H9 (cell line): ENCODE measurements at regions not wholly inside any gene's neighbourhood (a gene's known extent, or its start where the extent isn't known, plus 50 kb on each side); places are given as distances from the start of the nearest gene placed in this dataset.

Source experiments
- DNase-seq: peaks from one replicate; pipeline ENCODE4 v3.0.0-alpha.2; 2017
- H2AFZ ChIP-seq: one replicate; pipeline ENCODE4 v1.6.1; 2013; ENCODE audit warnings: mild to moderate bottlenecking, low read length, control low read depth, moderate library complexity
- H2AK5ac ChIP-seq: 2 replicates; pipeline ENCODE4 v1.6.1; 2013; ENCODE audit warnings: low read length, control low read depth, mixed read lengths; ENCODE audit not compliant: insufficient read length
- H2BK120ac ChIP-seq: one replicate; pipeline ENCODE4 v1.6.1; 2013; ENCODE audit warnings: low read depth, mild to moderate bottlenecking, low read length, control low read depth, inconsistent platforms; ENCODE audit not compliant: poor library complexity, severe bottlenecking
- H2BK12ac ChIP-seq: 2 replicates; pipeline ENCODE4 v1.6.1; 2013; ENCODE audit warnings: low read length, control low read depth, mixed read lengths, low read depth; ENCODE audit not compliant: insufficient read length
- H2BK15ac ChIP-seq: 2 replicates; pipeline ENCODE4 v1.6.1; 2013; ENCODE audit warnings: low read depth, low read length, control low read depth
- H2BK20ac ChIP-seq: one replicate; pipeline ENCODE4 v1.6.1; 2013; ENCODE audit warnings: low read depth, mild to moderate bottlenecking, low read length, control low read depth, inconsistent platforms; ENCODE audit not compliant: poor library complexity, severe bottlenecking
- H2BK5ac ChIP-seq: 2 replicates; pipeline ENCODE4 v1.6.1; 2013; ENCODE audit warnings: low read length, control low read depth, mixed read lengths; ENCODE audit not compliant: insufficient read length
- H3K14ac ChIP-seq: 2 replicates; pipeline ENCODE4 v1.6.1; 2013; ENCODE audit warnings: low read length, control low read depth; ENCODE audit not compliant: insufficient read depth
- H3K18ac ChIP-seq: 2 replicates; pipeline ENCODE4 v1.6.1; 2013; ENCODE audit warnings: low read depth, mild to moderate bottlenecking, mixed read lengths, low read length, control low read depth; ENCODE audit not compliant: insufficient read length
- H3K23ac ChIP-seq: 2 replicates; pipeline ENCODE4 v1.6.1; 2013; ENCODE audit warnings: low read length, control low read depth, mixed read lengths, low read depth; ENCODE audit not compliant: insufficient read length
- H3K23me2 ChIP-seq: 2 replicates; pipeline ENCODE4 v1.6.1; 2013; ENCODE audit warnings: low read depth, mild to moderate bottlenecking, mixed read lengths, low read length, control low read depth; ENCODE audit not compliant: insufficient read length, poor library complexity, severe bottlenecking
- H3K27ac ChIP-seq: 2 replicates; pipeline ENCODE4 v1.5.1; 2013; ENCODE audit warnings: low read length, control low read depth, mixed read lengths, low read depth; ENCODE audit not compliant: insufficient read length
- H3K27me3 ChIP-seq: 2 replicates; pipeline ENCODE4 v1.6.1; 2013; ENCODE audit warnings: low read length, control low read depth, inconsistent platforms; ENCODE audit not compliant: insufficient read depth
- H3K4ac ChIP-seq: 2 replicates; pipeline ENCODE4 v1.6.1; 2013; ENCODE audit warnings: low read depth, mild to moderate bottlenecking, control low read depth, inconsistent platforms, low read length, moderate library complexity
- H3K4me1 ChIP-seq: 2 replicates; pipeline ENCODE4 v1.6.1; 2013; ENCODE audit warnings: low read length, control low read depth, inconsistent platforms; ENCODE audit not compliant: insufficient read depth
- H3K4me2 ChIP-seq: 2 replicates; pipeline ENCODE4 v1.6.1; 2013; ENCODE audit warnings: low read length, control low read depth, mixed read lengths; ENCODE audit not compliant: insufficient read length, insufficient read depth
- H3K56ac ChIP-seq: 2 replicates; pipeline ENCODE4 v1.6.1; 2013; ENCODE audit warnings: low read depth, mild to moderate bottlenecking, mixed read lengths, low read length, control low read depth; ENCODE audit not compliant: insufficient read length
- H3K79me1 ChIP-seq: 2 replicates; pipeline ENCODE4 v1.6.1; 2013; ENCODE audit warnings: low read depth, mild to moderate bottlenecking, moderate library complexity, low read length, control low read depth, inconsistent platforms; ENCODE audit not compliant: insufficient read depth, poor library complexity, severe bottlenecking
- H3K79me2 ChIP-seq: 2 replicates; pipeline ENCODE4 v1.6.1; 2013; ENCODE audit warnings: low read length, control low read depth, inconsistent platforms; ENCODE audit not compliant: insufficient read depth
- H3K9ac ChIP-seq: 2 replicates; pipeline ENCODE4 v1.6.1; 2013; ENCODE audit warnings: low read length, control low read depth, mixed read lengths; ENCODE audit not compliant: insufficient read length; ENCODE audit errors: extremely low read depth
- H3K9me3 ChIP-seq: one replicate; pipeline ENCODE4 v1.6.1; 2013; ENCODE audit warnings: low read depth, low read length, inconsistent platforms; ENCODE audit not compliant: control insufficient read depth
- H3T11ph ChIP-seq: one replicate; pipeline ENCODE4 v1.6.1; 2013; ENCODE audit warnings: mild to moderate bottlenecking, low read length, control low read depth, inconsistent platforms
- H4K20me1 ChIP-seq: one replicate; pipeline ENCODE4 v1.6.1; 2013; ENCODE audit not compliant: control insufficient read depth, insufficient read length, insufficient read depth
- H4K5ac ChIP-seq: 2 replicates; pipeline ENCODE4 v1.6.1; 2013; ENCODE audit warnings: low read depth, mild to moderate bottlenecking, mixed read lengths, low read length, control low read depth; ENCODE audit not compliant: insufficient read length
- H4K8ac ChIP-seq: replicated peaks from 2 replicates; pipeline ENCODE4 v1.6.1; 2013; ENCODE audit warnings: low read length, control low read depth, mixed read lengths, low read depth; ENCODE audit not compliant: insufficient read length
- H4K91ac ChIP-seq: 2 replicates; pipeline ENCODE4 v1.6.1; 2013; ENCODE audit warnings: low read depth, mild to moderate bottlenecking, moderate library complexity, mixed read lengths, low read length, control low read depth; ENCODE audit not compliant: insufficient read length
- H3K27ac Mint-ChIP-seq, 3 experiments: 2 replicates in 2 of 3; 3 replicates in 1 of 3; pipeline ENCODE4 v1.8.0; 2020 to 2021; ENCODE audit warnings: mixed read lengths in 3 of 3, mild to moderate bottlenecking in 1 of 3, moderate library complexity in 1 of 3
- H3K27me3 Mint-ChIP-seq: 2 replicates; pipeline ENCODE4 v1.8.0; 2021; ENCODE audit warnings: low read depth, mild to moderate bottlenecking, moderate library complexity, mixed read lengths
- H3K36me3 Mint-ChIP-seq, 3 experiments: 2 replicates in 2 of 3; 3 replicates in 1 of 3; pipeline ENCODE4 v1.8.0; 2020 to 2021; ENCODE audit warnings: low read depth in 3 of 3, mixed read lengths in 3 of 3; ENCODE audit not compliant: insufficient read depth in 1 of 3
- H3K4me1 Mint-ChIP-seq, 2 experiments: 2 replicates each; pipeline ENCODE4 v1.8.0; 2020; ENCODE audit warnings: mixed read lengths in 2 of 2
- H3K4me3 Mint-ChIP-seq, 2 experiments: 2 replicates in 1 of 2; 3 replicates in 1 of 2; pipeline ENCODE4 v1.8.0; 2020 to 2021; ENCODE audit warnings: mild to moderate bottlenecking in 2 of 2, mixed read lengths in 2 of 2, moderate library complexity in 1 of 2
- H3K9me3 Mint-ChIP-seq, 2 experiments: 2 replicates in 1 of 2; 3 replicates in 1 of 2; pipeline ENCODE4 v1.8.0; 2020; ENCODE audit warnings: mild to moderate bottlenecking in 2 of 2, mixed read lengths in 2 of 2, moderate library complexity in 1 of 2
- CTCF ChIP-seq: fragments of 200-600 bp; sonication (generic); conservative IDR thresholded peaks from 3 replicates; pipeline ENCODE4 v1.8.0; 2021; ENCODE audit warnings: antibody characterized with exemption, mild to moderate bottlenecking
- WGBS: extraction: QIAGEN DNeasy Blood & Tissue Kit; methylation state at CpG from one replicate; pipeline ENCODE4 v1.1.7; 2013; ENCODE audit warnings: missing lambda C conversion rate, low lambda C conversion rate, mixed read lengths; ENCODE audit not compliant: insufficient read length; ENCODE audit errors: extremely low coverage; 5-methylcytosine and 5-hydroxymethylcytosine counted together

- H4K5ac ChIP-seq, result no peak overlapping the region
- no peak overlapping the region for H3K18ac ChIP-seq
- H3K23ac ChIP-seq, result no peak overlapping the region
- peaks cover 0 to 1% (median 0%) of the 10 kb centered on the region in 3 experiments; a peak in 1 of 7 replicates for H3K36me3 Mint-ChIP-seq
- WGBS, result no CpG with 5 or more reads among the region's 3 CpGs
- H2BK12ac ChIP-seq, result no peak overlapping the region
- H2BK120ac ChIP-seq, result no peak overlapping the region
- no peak overlapping the region for H3T11ph ChIP-seq
- H2BK15ac ChIP-seq, result no peak overlapping the region
- H3K79me2 ChIP-seq, result no peaks in the 10 kb centered on the region
- H3K9ac ChIP-seq, result no peak overlapping the region
- no peak overlapping the region for H3K4me3 Mint-ChIP-seq
- H4K20me1 ChIP-seq, result no peaks in the 10 kb centered on the region
- no peak overlapping the region for H3K4ac ChIP-seq
- no peak overlapping the region for H2BK20ac ChIP-seq
- H3K27ac ChIP-seq, result no peak overlapping the region
- no peak overlapping the region for H3K56ac ChIP-seq
- H3K27me3 ChIP-seq, result no peaks in the 10 kb centered on the region
- H3K9me3 Mint-ChIP-seq, result peaks cover 64 to 68% of the 10 kb centered on the region in 2 experiments
- no peak for TF ChIP-seq CTCF
- peaks cover 12 to 14% of the 10 kb centered on the region in 2 experiments for H3K4me1 Mint-ChIP-seq
- no peaks in the 10 kb centered on the region for H3K4me1 ChIP-seq
- H3K14ac ChIP-seq, result no peak overlapping the region; the same call in 1 of the 2 replicates
- no peak for DNase-seq
- H3K23me2 ChIP-seq, result no peaks in the 10 kb centered on the region
- no peak overlapping the region for H4K8ac ChIP-seq
- no peak overlapping the region for H3K27ac Mint-ChIP-seq
- H2AK5ac ChIP-seq, result no peak overlapping the region
- no peak overlapping the region for H2AFZ ChIP-seq
- H3K9me3 ChIP-seq, result no peaks in the 10 kb centered on the region
- peaks cover 21% of the 10 kb centered on the region for H3K27me3 Mint-ChIP-seq
- H2BK5ac ChIP-seq, result no peak overlapping the region
- no peaks in the 10 kb centered on the region for H3K79me1 ChIP-seq
- H3K4me2 ChIP-seq, result no peak overlapping the region
- H4K91ac ChIP-seq, result no peak overlapping the region
These were observed 91.5 kb downstream of the PJA1 start for GRCh38 chrX:69073721-69074120.
